Breast epithelium (tissue), 4 donors: ENCODE measurements at regions not wholly inside any gene's neighbourhood (a gene's known extent, or its start where the extent isn't known, plus 50 kb on each side); places are given as distances from the start of the nearest gene placed in this dataset.

Source experiments
- DNase-seq, 2 donors: peaks; one replicate each; pipeline ENCODE4 v3.0.0-alpha.2; 2019; ENCODE audit warnings: low spot score in 2 of 2
- H3K27ac ChIP-seq, 2 donors: fragments of 200-600 bp; sonication (generic) in 1 of 2; one replicate each; pipeline ENCODE4 v1.5.1; 2016 to 2019; ENCODE audit warnings: mild to moderate bottlenecking in 1 of 2
- H3K27me3 ChIP-seq, 2 donors: fragments of 200-600 bp; sonication (generic) in 1 of 2; one replicate each; pipeline versions ENCODE4 v1.5.1 to v1.6.0; 2017 to 2019; ENCODE audit warnings: control low read depth in 1 of 2, mild to moderate bottlenecking in 1 of 2
- H3K36me3 ChIP-seq: fragments of 200-600 bp; one replicate; pipeline ENCODE4 v1.5.1; 2019
- H3K4me1 ChIP-seq, 2 donors: fragments of 200-600 bp; sonication (generic); one replicate each; pipeline ENCODE4 v1.5.1; 2016 to 2019; ENCODE audit warnings: control low read depth in 1 of 2
- H3K4me3 ChIP-seq, 3 donors: fragments of 200-600 bp; sonication (generic); 1 replicate in 2 of 3; 2 replicates in 1 of 3; pipeline ENCODE4 v1.5.1; 2016 to 2019; ENCODE audit warnings: mild to moderate bottlenecking in 3 of 3, moderate library complexity in 2 of 3
- H3K9me3 ChIP-seq, 2 donors: fragments of 200-600 bp; sonication (generic) in 1 of 2; one replicate each; pipeline ENCODE4 v1.5.1; 2016 to 2019; ENCODE audit warnings: control low read depth in 1 of 2
- POLR2A ChIP-seq: fragments of 450-650 bp; IDR thresholded peaks from one replicate; pipeline ENCODE4 v1.6.1; 2016; ENCODE audit warnings: antibody characterized with exemption, mild to moderate bottlenecking, moderate library complexity
- POLR2AphosphoS5 ChIP-seq, 3 donors: sonication (generic); formaldehyde crosslinking; IDR thresholded peaks; one replicate each; pipeline ENCODE4 v1.6.1; 2017; ENCODE audit warnings: antibody characterized with exemption in 3 of 3
- intact Hi-C: fragments of 100-400 bp; cut with DNase I; formaldehyde crosslinking; loops from one replicate; pipeline ENCODE4 v1.15.1; 2023; ENCODE audit warnings: low total_unique reads
- TF ChIP-seq, protein P1 (sequence below), 3 donors: fragments of 450-650 bp; IDR thresholded peaks; one replicate each; pipeline ENCODE4 v1.5.1; 2016 to 2017; ENCODE audit warnings: antibody characterized with exemption in 3 of 3, mild to moderate bottlenecking in 3 of 3, moderate library complexity in 3 of 3

GRCh38 chr12:63068857-63069442 is 82.1 kb downstream of the AVPR1A start:
- Histone ChIP-seq H3K4me1 (no peaks in the 10 kb centered on the region), H3K27me3 (no peaks in the 10 kb centered on the region), H3K36me3 (no peaks in the 10 kb centered on the region), H3K9me3 (no peaks in the 10 kb centered on the region), H3K27ac (no peak overlapping the region), H3K4me3 (no peak overlapping the region)
- DNase-seq: no peak
- no peak for TF ChIP-seq POLR2AphosphoS5 (IDR thresholded peaks at IDR 0.05)
- TF ChIP-seq, protein P1, sequence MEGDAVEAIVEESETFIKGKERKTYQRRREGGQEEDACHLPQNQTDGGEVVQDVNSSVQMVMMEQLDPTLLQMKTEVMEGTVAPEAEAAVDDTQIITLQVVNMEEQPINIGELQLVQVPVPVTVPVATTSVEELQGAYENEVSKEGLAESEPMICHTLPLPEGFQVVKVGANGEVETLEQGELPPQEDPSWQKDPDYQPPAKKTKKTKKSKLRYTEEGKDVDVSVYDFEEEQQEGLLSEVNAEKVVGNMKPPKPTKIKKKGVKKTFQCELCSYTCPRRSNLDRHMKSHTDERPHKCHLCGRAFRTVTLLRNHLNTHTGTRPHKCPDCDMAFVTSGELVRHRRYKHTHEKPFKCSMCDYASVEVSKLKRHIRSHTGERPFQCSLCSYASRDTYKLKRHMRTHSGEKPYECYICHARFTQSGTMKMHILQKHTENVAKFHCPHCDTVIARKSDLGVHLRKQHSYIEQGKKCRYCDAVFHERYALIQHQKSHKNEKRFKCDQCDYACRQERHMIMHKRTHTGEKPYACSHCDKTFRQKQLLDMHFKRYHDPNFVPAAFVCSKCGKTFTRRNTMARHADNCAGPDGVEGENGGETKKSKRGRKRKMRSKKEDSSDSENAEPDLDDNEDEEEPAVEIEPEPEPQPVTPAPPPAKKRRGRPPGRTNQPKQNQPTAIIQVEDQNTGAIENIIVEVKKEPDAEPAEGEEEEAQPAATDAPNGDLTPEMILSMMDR (IDR thresholded peaks at IDR 0.05): peak in 2 of 3 donors; percentile 12 to 41
- no peak for TF ChIP-seq POLR2A
- intact Hi-C loops: no loop called here

DNA sequence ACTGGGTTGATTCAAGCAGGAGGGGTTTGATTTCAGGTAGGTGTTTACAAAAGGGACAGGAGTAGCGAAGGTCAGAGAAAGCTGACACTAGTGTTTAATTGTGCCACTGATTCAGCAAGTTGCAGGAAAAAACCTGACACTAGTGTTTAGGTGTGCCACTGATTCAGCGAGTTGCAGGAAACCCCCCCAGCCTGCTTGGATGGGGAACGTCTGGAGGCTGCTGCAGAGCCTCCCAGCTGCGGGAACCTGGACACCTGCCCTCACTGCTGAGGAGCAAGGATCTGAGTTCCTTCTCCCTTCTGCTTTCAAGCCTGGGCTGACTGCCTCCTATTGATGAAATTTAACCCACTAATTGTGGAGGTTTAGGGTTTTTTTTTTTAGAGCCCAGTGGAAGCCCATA is 84.2 kb downstream of the AVPR1A start:
- Histone ChIP-seq H3K27ac (no peak overlapping the region), H3K9me3 (no peaks in the 10 kb centered on the region), H3K27me3 (no peaks in the 10 kb centered on the region), H3K4me3 (no peak overlapping the region), H3K4me1 (no peaks in the 10 kb centered on the region), H3K36me3 (no peaks in the 10 kb centered on the region)
- intact Hi-C loops: no loop called here
- TF ChIP-seq POLR2A: no peak
- TF ChIP-seq POLR2AphosphoS5 (IDR thresholded peaks at IDR 0.05): no peak
- TF ChIP-seq, protein P1 (IDR thresholded peaks at IDR 0.05): no peak
- DNase-seq: no peak

DNA sequence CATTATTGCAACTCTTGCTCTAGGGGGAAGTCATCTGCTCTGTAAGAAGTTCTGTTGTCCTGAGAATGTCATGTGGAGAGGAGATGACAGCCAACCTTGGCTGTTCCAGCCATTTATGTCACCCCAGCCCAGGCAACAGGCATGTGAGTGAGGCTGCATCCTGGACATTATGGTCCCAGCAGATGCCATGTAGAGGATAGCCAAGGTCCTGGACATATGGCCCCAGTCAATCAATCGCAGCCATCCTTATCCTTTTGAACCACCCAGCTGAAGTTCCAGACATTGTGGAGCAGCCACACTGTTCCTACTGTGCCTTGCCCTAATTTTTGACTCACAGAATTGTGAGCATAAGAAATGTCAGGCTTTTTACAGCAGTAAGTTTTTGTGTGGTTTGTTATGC is 84.9 kb downstream of the AVPR1A start:
- no peak overlapping the region for H3K4me3 ChIP-seq
- H3K27ac ChIP-seq: no peak overlapping the region
- intact Hi-C loops: no loop called here
- DNase-seq: no peak
- no peaks in the 10 kb centered on the region for H3K36me3 ChIP-seq
- no peaks in the 10 kb centered on the region for H3K9me3 ChIP-seq
- H3K4me1 ChIP-seq: no peaks in the 10 kb centered on the region
- TF ChIP-seq, protein P1 (IDR thresholded peaks at IDR 0.05): no peak
- no peak for TF ChIP-seq POLR2AphosphoS5 (IDR thresholded peaks at IDR 0.05)
- TF ChIP-seq POLR2A: no peak
- H3K27me3 ChIP-seq: no peaks in the 10 kb centered on the region

GRCh38 chr12:63064080-63064479 is 86.9 kb downstream of the AVPR1A start:
- H3K4me1 ChIP-seq: no peaks in the 10 kb centered on the region
- no peaks in the 10 kb centered on the region for H3K9me3 ChIP-seq
- no peaks in the 10 kb centered on the region for H3K27me3 ChIP-seq
- TF ChIP-seq POLR2AphosphoS5 (IDR thresholded peaks at IDR 0.05): no peak
- TF ChIP-seq, protein P1 (IDR thresholded peaks at IDR 0.05): no peak
- TF ChIP-seq POLR2A: no peak
- DNase-seq: no peak
- no peak overlapping the region for H3K27ac ChIP-seq
- intact Hi-C loops: no loop called here
- no peak overlapping the region for H3K4me3 ChIP-seq
- no peaks in the 10 kb centered on the region for H3K36me3 ChIP-seq

DNA sequence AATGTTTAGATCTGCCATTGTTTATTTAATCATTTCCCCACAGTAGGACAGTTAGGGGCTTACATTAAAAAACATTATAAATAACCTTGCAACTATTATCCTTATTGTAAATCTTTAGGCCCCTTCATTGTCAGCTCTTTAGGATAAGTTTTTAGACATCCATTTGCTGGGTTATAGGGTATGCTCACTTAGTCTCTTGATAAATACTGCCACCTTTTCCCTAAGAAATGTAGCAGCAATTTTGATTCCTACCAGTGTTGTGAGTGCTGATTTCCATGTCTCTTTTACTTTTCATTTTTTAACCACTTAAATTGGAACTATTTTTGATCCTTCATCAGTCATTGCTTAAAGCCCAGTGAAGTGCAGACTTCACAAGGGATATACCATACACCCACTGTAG is 94.4 kb downstream of the AVPR1A start:
- intact Hi-C loops: no loop called here
- Histone ChIP-seq H3K4me1 (no peaks in the 10 kb centered on the region), H3K36me3 (no peaks in the 10 kb centered on the region), H3K27me3 (no peaks in the 10 kb centered on the region), H3K4me3 (no peak overlapping the region), H3K27ac (no peak overlapping the region), H3K9me3 (no peaks in the 10 kb centered on the region)
- TF ChIP-seq, protein P1 (IDR thresholded peaks at IDR 0.05): no peak
- TF ChIP-seq POLR2AphosphoS5 (IDR thresholded peaks at IDR 0.05) (no peak), POLR2A (no peak)
- no peak for DNase-seq
